Lower leg skin (tissue), 4 donors: ENCODE measurements at regions not wholly inside any gene's neighbourhood (a gene's known extent, or its start where the extent isn't known, plus 50 kb on each side); places are given as distances from the start of the nearest gene placed in this dataset.

ENCODE experiments used
- DNase-seq, 2 donors: peaks; one replicate each; pipeline ENCODE4 v3.0.0-alpha.2; 2019; ENCODE audit warnings: low spot score in 2 of 2
- H3K4me3 ChIP-seq: fragments of 200-600 bp; sonication (generic); 2 replicates; pipeline ENCODE4 v1.5.1; 2017; ENCODE audit warnings: mild to moderate bottlenecking, low read depth; ENCODE audit not compliant: poor library complexity, severe bottlenecking
- POLR2A ChIP-seq, 2 donors: fragments of 450-650 bp; IDR thresholded peaks; one replicate each; pipeline ENCODE4 v1.6.1; 2016 to 2017; ENCODE audit warnings: antibody characterized with exemption in 2 of 2, mild to moderate bottlenecking in 1 of 2, moderate library complexity in 1 of 2
- WGBS, 2 donors: methylation state at CpG; one replicate each; pipeline ENCODE4 v1.1.5; 2018; 5-methylcytosine and 5-hydroxymethylcytosine counted together
- intact Hi-C: fragments of 100-400 bp; cut with DNase I; formaldehyde crosslinking; loops from one replicate; pipeline ENCODE4 v1.15.0; 2023; ENCODE audit warnings: low total_unique reads
- TF ChIP-seq, protein P1 (sequence below), 3 donors: fragments of 450-650 bp; IDR thresholded peaks; one replicate each; pipeline ENCODE4 v1.5.1; 2016; ENCODE audit warnings: antibody characterized with exemption in 3 of 3, mild to moderate bottlenecking in 3 of 3, moderate library complexity in 2 of 3

- TF ChIP-seq, protein P1, sequence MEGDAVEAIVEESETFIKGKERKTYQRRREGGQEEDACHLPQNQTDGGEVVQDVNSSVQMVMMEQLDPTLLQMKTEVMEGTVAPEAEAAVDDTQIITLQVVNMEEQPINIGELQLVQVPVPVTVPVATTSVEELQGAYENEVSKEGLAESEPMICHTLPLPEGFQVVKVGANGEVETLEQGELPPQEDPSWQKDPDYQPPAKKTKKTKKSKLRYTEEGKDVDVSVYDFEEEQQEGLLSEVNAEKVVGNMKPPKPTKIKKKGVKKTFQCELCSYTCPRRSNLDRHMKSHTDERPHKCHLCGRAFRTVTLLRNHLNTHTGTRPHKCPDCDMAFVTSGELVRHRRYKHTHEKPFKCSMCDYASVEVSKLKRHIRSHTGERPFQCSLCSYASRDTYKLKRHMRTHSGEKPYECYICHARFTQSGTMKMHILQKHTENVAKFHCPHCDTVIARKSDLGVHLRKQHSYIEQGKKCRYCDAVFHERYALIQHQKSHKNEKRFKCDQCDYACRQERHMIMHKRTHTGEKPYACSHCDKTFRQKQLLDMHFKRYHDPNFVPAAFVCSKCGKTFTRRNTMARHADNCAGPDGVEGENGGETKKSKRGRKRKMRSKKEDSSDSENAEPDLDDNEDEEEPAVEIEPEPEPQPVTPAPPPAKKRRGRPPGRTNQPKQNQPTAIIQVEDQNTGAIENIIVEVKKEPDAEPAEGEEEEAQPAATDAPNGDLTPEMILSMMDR (IDR thresholded peaks at IDR 0.05): no peak
- no peak for TF ChIP-seq POLR2A (IDR thresholded peaks at IDR 0.05)
- intact Hi-C loops: no loop called here
- no peak overlapping the region for H3K4me3 ChIP-seq
- DNase-seq: no peak
These were observed 118.2 kb upstream of the EDNRB start for GRCh38 chr13:78036841-78037240.

DNA sequence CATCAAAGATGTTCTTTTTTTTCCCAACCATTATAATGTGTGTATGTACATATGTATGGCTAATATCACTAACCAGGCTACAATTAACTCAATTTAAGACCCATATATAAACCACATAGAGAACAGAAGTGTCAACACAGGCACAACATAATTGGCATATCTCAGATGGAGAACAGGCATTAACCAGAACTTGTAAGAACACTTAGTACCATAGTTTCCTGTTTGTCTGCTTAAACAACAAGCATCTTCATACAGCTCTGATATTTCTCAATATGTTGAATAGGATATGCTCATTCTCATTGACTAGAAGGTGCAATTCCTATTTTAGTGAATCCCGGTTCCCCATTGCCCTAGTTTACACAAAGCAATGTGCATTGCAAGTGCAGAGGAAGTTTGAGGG, 116.9 kb upstream of the EDNRB start:
- no peak overlapping the region for H3K4me3 ChIP-seq
- intact Hi-C loops: no loop called here
- TF ChIP-seq POLR2A (IDR thresholded peaks at IDR 0.05): no peak
- TF ChIP-seq, protein P1 (IDR thresholded peaks at IDR 0.05): no peak
- WGBS, 2 donors: 82 to 85% methylated on average over 1 of the region's 1 CpG
- DNase-seq: no peak

GRCh38 chr13:78033509-78033908, 114.9 kb upstream of the EDNRB start:
- intact Hi-C loops: no loop called here
- DNase-seq: no peak
- 44 to 70% methylated on average over 3 of the region's 3 CpGs for WGBS, 2 donors
- no peak overlapping the region for H3K4me3 ChIP-seq
- TF ChIP-seq, protein P1 (IDR thresholded peaks at IDR 0.05): no peak
- TF ChIP-seq POLR2A (IDR thresholded peaks at IDR 0.05): no peak

DNA sequence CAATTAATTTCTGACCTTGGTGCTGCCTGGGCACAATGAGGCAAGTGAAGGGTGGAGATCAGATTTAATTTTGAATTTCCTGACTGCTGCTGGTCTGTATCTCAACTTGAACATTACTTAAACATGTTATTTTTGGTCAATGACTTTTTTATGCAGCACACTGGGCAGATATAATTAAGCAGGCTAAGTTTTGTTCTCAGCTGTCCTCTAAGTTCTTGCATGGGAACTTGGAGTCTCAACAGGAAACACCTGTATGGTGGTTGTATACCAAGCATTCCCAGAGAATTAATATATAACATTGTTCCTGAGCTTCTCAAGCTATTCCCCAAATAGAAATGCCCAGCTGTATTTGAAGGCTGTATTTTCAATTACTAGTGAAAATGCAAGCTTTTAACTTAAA, 113.5 kb upstream of the EDNRB start:
- no peak for DNase-seq
- H3K4me3 ChIP-seq: no peak overlapping the region
- TF ChIP-seq POLR2A (IDR thresholded peaks at IDR 0.05): no peak
- TF ChIP-seq, protein P1 (IDR thresholded peaks at IDR 0.05): no peak
- intact Hi-C loops: no loop called here

DNA sequence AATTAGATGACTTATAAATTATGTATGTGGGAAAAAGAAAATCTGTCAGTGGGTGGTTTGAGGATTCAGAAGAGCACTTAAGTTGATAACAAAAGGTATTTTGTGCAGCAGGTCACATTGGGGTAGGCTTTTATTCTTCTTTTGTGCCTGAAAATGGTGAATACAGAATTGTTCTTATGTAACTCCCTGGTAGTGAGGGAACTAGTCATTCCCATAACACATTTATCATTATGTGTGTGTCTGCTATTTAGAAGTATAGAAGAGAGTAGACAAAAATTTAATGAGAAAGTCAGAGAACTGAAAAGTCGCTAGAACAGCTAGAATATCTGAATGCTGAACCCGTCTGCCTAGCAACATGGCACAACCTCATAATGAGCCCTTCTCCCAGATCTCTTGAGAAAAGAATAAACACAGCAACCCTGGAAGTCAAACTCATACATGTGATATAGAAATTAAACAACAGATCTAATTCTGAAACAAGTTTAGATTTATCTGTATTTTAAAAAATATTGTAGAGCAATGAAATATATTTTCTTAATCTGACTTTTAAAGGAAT, 111.8 kb upstream of the EDNRB start:
- H3K4me3 ChIP-seq: no peak overlapping the region
- 64 to 79% methylated on average over 2 of the region's 2 CpGs for WGBS, 2 donors
- intact Hi-C loops: no loop called here
- TF ChIP-seq, protein P1 (IDR thresholded peaks at IDR 0.05): no peak
- TF ChIP-seq POLR2A (IDR thresholded peaks at IDR 0.05): no peak
- no peak for DNase-seq

- 70 to 72% methylated on average over 6 of the region's 6 CpGs for WGBS, 2 donors
- no peak overlapping the region for H3K4me3 ChIP-seq
- no peak for DNase-seq
- intact Hi-C loops: no loop called here
- TF ChIP-seq, protein P1 (IDR thresholded peaks at IDR 0.05): no peak
- no peak for TF ChIP-seq POLR2A (IDR thresholded peaks at IDR 0.05)
These were observed 111.3 kb upstream of the EDNRB start for GRCh38 chr13:78029901-78030300.
